NCI-H82 treated with DMSO at 0.1 percent for 48 hours (cell line): ENCODE measurements at regions not wholly inside any gene's neighbourhood (a gene's known extent, or its start where the extent isn't known, plus 50 kb on each side); places are given as distances from the start of the nearest gene placed in this dataset.

Experiments
- DNase-seq: peaks from one replicate; lab custom pipeline; 2025; ENCODE audit not compliant: unreplicated experiment; lab: John Stamatoyannopoulos, UW

- peak; percentile 4 for DNase-seq
These were observed 50.9 kb upstream of the PKP2 start for GRCh38 chr12:32947206-32948067.

GRCh38 chr12:32946504-32947131, 50.0 kb upstream of the PKP2 start:
- no peak for DNase-seq
